HepG2 (cell line): ENCODE measurements at regions not wholly inside any gene's neighbourhood (a gene's known extent, or its start where the extent isn't known, plus 50 kb on each side); places are given as distances from the start of the nearest gene placed in this dataset.

Experiments
- AHDC1 ChIP-seq: sonication (generic); formaldehyde crosslinking; IDR thresholded peaks from 2 replicates; pipeline ENCODE4 v1.5.1; 2020; ENCODE audit warnings: mild to moderate bottlenecking, missing genetic modification reagents, borderline replicate concordance
- CEBPG ChIP-seq: IDR thresholded peaks from 2 replicates; pipeline ENCODE4 v1.6.1; 2016
- CHCHD3 ChIP-seq: sonication (generic); formaldehyde crosslinking; IDR thresholded peaks from 2 replicates; pipeline ENCODE4 v1.8.0; 2022; ENCODE audit warnings: mild to moderate bottlenecking, missing genetic modification reagents, moderate library complexity
- FOXP1 ChIP-seq, 2 experiments: fragments of 450-650 bp in 1 of 2; IDR thresholded peaks; 2 replicates each; pipeline ENCODE4 v1.6.1; 2017 to 2018; ENCODE audit warnings: antibody characterized with exemption in 1 of 2
- SATB2 ChIP-seq: sonication (generic); formaldehyde crosslinking; IDR thresholded peaks from 2 replicates; pipeline ENCODE4 v1.5.0; 2020; ENCODE audit warnings: missing genetic modification reagents
- SMARCE1 ChIP-seq: fragments of 450-650 bp; IDR thresholded peaks from 2 replicates; pipeline ENCODE4 v1.6.1; 2017; ENCODE audit warnings: borderline replicate concordance
- SMC3 ChIP-seq: IDR thresholded peaks from 2 replicates; pipeline ENCODE4 v1.6.1; 2011; ENCODE audit warnings: low read length, improper control_type of control experiment
- TEAD3 ChIP-seq: optimal IDR thresholded peaks from 2 replicates; pipeline ENCODE3; 2016; ENCODE audit warnings: borderline replicate concordance
- ZBTB42 ChIP-seq: sonication (generic); formaldehyde crosslinking; IDR thresholded peaks from 2 replicates; pipeline ENCODE4 v1.5.0; 2020; ENCODE audit warnings: mild to moderate bottlenecking, missing genetic modification reagents
- ZNF512B ChIP-seq: sonication (generic); formaldehyde crosslinking; IDR thresholded peaks from 2 replicates; pipeline ENCODE4 v1.5.1; 2020; ENCODE audit warnings: missing genetic modification reagents, mild to moderate bottlenecking, borderline replicate concordance
- ZNF597 ChIP-seq: sonication (generic); formaldehyde crosslinking; IDR thresholded peaks from 2 replicates; pipeline ENCODE4 v1.5.0; 2020; ENCODE audit warnings: missing genetic modification reagents
- ZNF83 ChIP-seq: sonication (generic); formaldehyde crosslinking; IDR thresholded peaks from 2 replicates; pipeline ENCODE4 v1.4.0; 2020; ENCODE audit warnings: missing genetic modification reagents, mild to moderate bottlenecking, borderline replicate concordance

GRCh38 chr9:78121488-78121887, 89.9 kb upstream of the GNAQ start (continued):
- TF ChIP-seq CHCHD3 (CRISPR knock-in tag) (no peak), SATB2 (CRISPR knock-in tag) (no peak), ZNF512B (CRISPR knock-in tag) (no peak), CEBPG (CRISPR knock-in tag) (no peak), FOXP1 (IDR thresholded peaks at IDR 0.05) (no peak), FOXP1 (CRISPR knock-in tag; IDR thresholded peaks at IDR 0.05) (no peak), ZBTB42 (CRISPR knock-in tag) (no peak), ZNF83 (CRISPR knock-in tag) (no peak), AHDC1 (CRISPR knock-in tag) (no peak), SMARCE1 (no peak), SMC3 (0 out of 2 replicates have a peak, but pooled peaks have one; percentile 16), ZNF597 (CRISPR knock-in tag) (no peak), TEAD3 (no peak)
